ENCODE measurements at regions not wholly inside any gene's neighbourhood (a gene's known extent, or its start where the extent isn't known, plus 50 kb on each side); places are given as distances from the start of the nearest gene placed in this dataset.

GRCh38 chr2:2764739-2765138 is 433.7 kb upstream of the MYT1L start:
- Mint-ChIP-seq H3K27ac (no peak overlapping the region), H3K4me1 (ENCODE audit: low read depth) (no peaks in the 10 kb centered on the region), H3K4me3 (ENCODE audit: low read depth) (no peak overlapping the region), H3K27me3 (no peaks in the 10 kb centered on the region), H3K36me3 (ENCODE audit: insufficient read depth) (no peaks in the 10 kb centered on the region), H3K9me3 (ENCODE audit: low read depth) (no peaks in the 10 kb centered on the region)
- no peak for DNase-seq (ENCODE audit: low spot score, unreplicated experiment)
- TF ChIP-seq CTCF (IDR thresholded peaks at IDR 0.05; ENCODE audit: unreplicated experiment): no peak

- DNase-seq (ENCODE audit: low spot score, unreplicated experiment): no peak
- H3K27ac Mint-ChIP-seq: no peak overlapping the region
These were observed 432.9 kb upstream of the MYT1L start for GRCh38 chr2:2764001-2764355.

GRCh38 chr2:2763351-2764000 is 432.4 kb upstream of the MYT1L start:
- DNase-seq (ENCODE audit: low spot score, unreplicated experiment): no peak
- no peak for TF ChIP-seq CTCF (IDR thresholded peaks at IDR 0.05; ENCODE audit: unreplicated experiment)
- Mint-ChIP-seq H3K4me3 (ENCODE audit: low read depth) (no peak overlapping the region), H3K4me1 (ENCODE audit: low read depth) (no peaks in the 10 kb centered on the region), H3K9me3 (ENCODE audit: low read depth) (no peaks in the 10 kb centered on the region), H3K27me3 (no peaks in the 10 kb centered on the region), H3K27ac (no peak overlapping the region), H3K36me3 (ENCODE audit: insufficient read depth) (no peaks in the 10 kb centered on the region)

More at GRCh38 chr2:2764001-2764355, 432.9 kb upstream of the MYT1L start:
- no peak for TF ChIP-seq CTCF (IDR thresholded peaks at IDR 0.05; ENCODE audit: unreplicated experiment)
- no peaks in the 10 kb centered on the region for H3K9me3 Mint-ChIP-seq (ENCODE audit: low read depth)
- no peaks in the 10 kb centered on the region for H3K4me1 Mint-ChIP-seq (ENCODE audit: low read depth)
- no peaks in the 10 kb centered on the region for H3K27me3 Mint-ChIP-seq
- no peaks in the 10 kb centered on the region for H3K36me3 Mint-ChIP-seq (ENCODE audit: insufficient read depth)
- H3K4me3 Mint-ChIP-seq (ENCODE audit: low read depth): no peak overlapping the region

- H3K27ac Mint-ChIP-seq: no peak overlapping the region
- H3K4me3 Mint-ChIP-seq (ENCODE audit: low read depth): no peak overlapping the region
- H3K4me1 Mint-ChIP-seq (ENCODE audit: low read depth): no peaks in the 10 kb centered on the region
- no peaks in the 10 kb centered on the region for H3K36me3 Mint-ChIP-seq (ENCODE audit: insufficient read depth)
- TF ChIP-seq CTCF (IDR thresholded peaks at IDR 0.05; ENCODE audit: unreplicated experiment): no peak
- no peaks in the 10 kb centered on the region for H3K9me3 Mint-ChIP-seq (ENCODE audit: low read depth)
- no peak for DNase-seq (ENCODE audit: low spot score, unreplicated experiment)
- peaks cover 3% of the 10 kb centered on the region for H3K27me3 Mint-ChIP-seq
These were observed 431.8 kb upstream of the MYT1L start for GRCh38 chr2:2762913-2763312.

GRCh38 chr2:2762166-2762908 is 431.3 kb upstream of the MYT1L start:
- TF ChIP-seq CTCF (IDR thresholded peaks at IDR 0.05; ENCODE audit: unreplicated experiment): no peak
- no peak for DNase-seq (ENCODE audit: low spot score, unreplicated experiment)
- H3K4me1 Mint-ChIP-seq (ENCODE audit: low read depth): no peaks in the 10 kb centered on the region
- no peak overlapping the region for H3K4me3 Mint-ChIP-seq (ENCODE audit: low read depth)
- H3K9me3 Mint-ChIP-seq (ENCODE audit: low read depth): no peaks in the 10 kb centered on the region
- H3K27me3 Mint-ChIP-seq: peaks cover 3% of the 10 kb centered on the region
- H3K36me3 Mint-ChIP-seq (ENCODE audit: insufficient read depth): no peaks in the 10 kb centered on the region
- no peak overlapping the region for H3K27ac Mint-ChIP-seq

Measured in progenitor cell of endocrine pancreas (in vitro differentiated cells).